ENCODE measurements at regions not wholly inside any gene's neighbourhood (a gene's known extent, or its start where the extent isn't known, plus 50 kb on each side); places are given as distances from the start of the nearest gene placed in this dataset.

DNA sequence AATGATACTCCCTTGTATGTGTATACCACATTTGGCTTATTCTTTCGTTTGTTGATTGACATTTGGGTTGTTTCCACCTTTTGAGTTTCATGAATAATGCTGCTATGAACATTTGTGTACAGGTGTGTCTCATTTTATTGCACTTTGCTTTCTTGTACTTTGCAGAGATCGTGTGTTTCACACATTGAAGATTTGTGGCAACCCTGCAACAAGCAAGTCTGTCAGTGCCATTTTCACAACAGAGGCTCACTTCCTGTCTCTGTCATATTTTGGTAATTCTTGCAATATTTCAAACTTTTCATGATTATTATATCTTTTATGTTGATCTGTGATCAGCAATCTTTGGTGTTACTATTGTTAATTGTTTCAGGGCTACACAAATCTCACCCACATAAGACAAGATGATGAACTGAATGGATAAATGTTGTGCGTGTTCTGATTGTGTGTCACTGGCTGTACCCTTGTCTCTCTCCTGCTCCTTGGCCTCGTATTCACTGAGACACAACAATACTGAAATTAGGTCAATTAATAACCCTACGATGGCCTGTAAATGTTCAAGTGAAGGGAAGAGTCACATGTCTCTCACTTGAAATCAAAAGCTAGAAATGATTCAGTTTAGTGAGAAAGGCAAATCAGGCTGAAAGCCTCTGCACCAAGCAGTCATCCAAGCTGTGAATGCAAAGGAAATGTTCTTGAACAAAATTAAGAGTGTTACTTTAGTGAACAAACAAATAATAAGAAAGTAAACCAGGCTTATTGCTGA, 133.6 kb upstream of the JCAD start:
- H2AFZ ChIP-seq (ENCODE audit: low read depth, low read length) = no peak overlapping the region
- no peaks in the 10 kb centered on the region for H3K36me3 ChIP-seq (ENCODE audit: insufficient read depth, low read length)
- H4K20me1 ChIP-seq (ENCODE audit: insufficient read depth) = no peaks in the 10 kb centered on the region
- no peaks in the 10 kb centered on the region for H3K27me3 ChIP-seq (ENCODE audit: insufficient read depth, low read depth, low read length)
- H3K4me3 ChIP-seq (ENCODE audit: low read length) = no peak overlapping the region
- no peak overlapping the region for H3K4me2 ChIP-seq (ENCODE audit: low read length)
- no peaks in the 10 kb centered on the region for H3F3A ChIP-seq (ENCODE audit: insufficient read depth, low read length, poor library complexity, severe bottlenecking)
- no peaks in the 10 kb centered on the region for H3K79me2 ChIP-seq (replicated peaks; ENCODE audit: insufficient read depth, low read length)
- no peaks in the 10 kb centered on the region for H3K9me3 ChIP-seq (ENCODE audit: low read length)
- TF ChIP-seq, protein P1, sequence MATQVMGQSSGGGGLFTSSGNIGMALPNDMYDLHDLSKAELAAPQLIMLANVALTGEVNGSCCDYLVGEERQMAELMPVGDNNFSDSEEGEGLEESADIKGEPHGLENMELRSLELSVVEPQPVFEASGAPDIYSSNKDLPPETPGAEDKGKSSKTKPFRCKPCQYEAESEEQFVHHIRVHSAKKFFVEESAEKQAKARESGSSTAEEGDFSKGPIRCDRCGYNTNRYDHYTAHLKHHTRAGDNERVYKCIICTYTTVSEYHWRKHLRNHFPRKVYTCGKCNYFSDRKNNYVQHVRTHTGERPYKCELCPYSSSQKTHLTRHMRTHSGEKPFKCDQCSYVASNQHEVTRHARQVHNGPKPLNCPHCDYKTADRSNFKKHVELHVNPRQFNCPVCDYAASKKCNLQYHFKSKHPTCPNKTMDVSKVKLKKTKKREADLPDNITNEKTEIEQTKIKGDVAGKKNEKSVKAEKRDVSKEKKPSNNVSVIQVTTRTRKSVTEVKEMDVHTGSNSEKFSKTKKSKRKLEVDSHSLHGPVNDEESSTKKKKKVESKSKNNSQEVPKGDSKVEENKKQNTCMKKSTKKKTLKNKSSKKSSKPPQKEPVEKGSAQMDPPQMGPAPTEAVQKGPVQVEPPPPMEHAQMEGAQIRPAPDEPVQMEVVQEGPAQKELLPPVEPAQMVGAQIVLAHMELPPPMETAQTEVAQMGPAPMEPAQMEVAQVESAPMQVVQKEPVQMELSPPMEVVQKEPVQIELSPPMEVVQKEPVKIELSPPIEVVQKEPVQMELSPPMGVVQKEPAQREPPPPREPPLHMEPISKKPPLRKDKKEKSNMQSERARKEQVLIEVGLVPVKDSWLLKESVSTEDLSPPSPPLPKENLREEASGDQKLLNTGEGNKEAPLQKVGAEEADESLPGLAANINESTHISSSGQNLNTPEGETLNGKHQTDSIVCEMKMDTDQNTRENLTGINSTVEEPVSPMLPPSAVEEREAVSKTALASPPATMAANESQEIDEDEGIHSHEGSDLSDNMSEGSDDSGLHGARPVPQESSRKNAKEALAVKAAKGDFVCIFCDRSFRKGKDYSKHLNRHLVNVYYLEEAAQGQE (IDR thresholded peaks at IDR 0.05; ENCODE audit: borderline replicate concordance) = no peak
- TF ChIP-seq TAF1 (IDR thresholded peaks at IDR 0.05; ENCODE audit: low read depth) = no peak
- no peak for TF ChIP-seq CTCF (IDR thresholded peaks at IDR 0.05; ENCODE audit: poor library complexity, severe bottlenecking)
- H3K27ac ChIP-seq (ENCODE audit: low read length) = no peak overlapping the region
- no peak overlapping the region for H3K9ac ChIP-seq (ENCODE audit: low read length)
- no peaks in the 10 kb centered on the region for H3K9me2 ChIP-seq (ENCODE audit: insufficient read depth, low read length)

GRCh38 chr10:30190577-30191552, 131.5 kb upstream of the JCAD start:
- Histone ChIP-seq H3K9ac (ENCODE audit: low read length) (no peak overlapping the region), H3K9me2 (ENCODE audit: insufficient read depth, low read length) (no peaks in the 10 kb centered on the region), H3K79me2 (replicated peaks; ENCODE audit: insufficient read depth, low read length) (no peaks in the 10 kb centered on the region), H3K36me3 (ENCODE audit: insufficient read depth, low read length) (no peaks in the 10 kb centered on the region), H3K27me3 (ENCODE audit: insufficient read depth, low read depth, low read length) (no peaks in the 10 kb centered on the region), H3K27ac (ENCODE audit: low read length) (no peak overlapping the region), H3F3A (ENCODE audit: insufficient read depth, low read length, poor library complexity, severe bottlenecking) (no peaks in the 10 kb centered on the region), H3K9me3 (ENCODE audit: low read length) (no peaks in the 10 kb centered on the region), H3K4me3 (ENCODE audit: low read length) (no peak overlapping the region), H4K20me1 (ENCODE audit: insufficient read depth) (no peaks in the 10 kb centered on the region), H3K4me2 (ENCODE audit: low read length) (no peak overlapping the region), H2AFZ (ENCODE audit: low read depth, low read length) (no peak overlapping the region)
- TF ChIP-seq, protein P1 (IDR thresholded peaks at IDR 0.05; ENCODE audit: borderline replicate concordance) = no peak
- TF ChIP-seq TAF1 (IDR thresholded peaks at IDR 0.05; ENCODE audit: low read depth) (no peak), EP300 (conservative IDR thresholded peaks at IDR 0.05; ENCODE audit: poor library complexity, severe bottlenecking) (no peak), MXI1 (conservative IDR thresholded peaks at IDR 0.05; ENCODE audit: poor library complexity, severe bottlenecking) (no peak), SMC3 (conservative IDR thresholded peaks at IDR 0.05; ENCODE audit: poor library complexity) (no peak), RAD21 (conservative IDR thresholded peaks at IDR 0.05) (no peak), CTCF (IDR thresholded peaks at IDR 0.05; ENCODE audit: poor library complexity, severe bottlenecking) (no peak), EZH2 (IDR thresholded peaks at IDR 0.05; ENCODE audit: borderline replicate concordance, insufficient read depth, low read length, poor library complexity, severe bottlenecking) (no peak), POLR2AphosphoS5 (IDR thresholded peaks at IDR 0.05) (no peak)
